IPS-NIHi11 (cell line): ENCODE measurements at regions not wholly inside any gene's neighbourhood (a gene's known extent, or its start where the extent isn't known, plus 50 kb on each side); places are given as distances from the start of the nearest gene placed in this dataset.
"Not testable (repeated sequence)": the region's sequence is repeated elsewhere in the genome, so short reads cannot be mapped to it uniquely, and the experiment has no call there.

Source experiments
- DNase-seq: peaks from one replicate; pipeline ENCODE4 v3.0.0; 2012; ENCODE audit warnings: mixed read lengths, low spot score

DNA sequence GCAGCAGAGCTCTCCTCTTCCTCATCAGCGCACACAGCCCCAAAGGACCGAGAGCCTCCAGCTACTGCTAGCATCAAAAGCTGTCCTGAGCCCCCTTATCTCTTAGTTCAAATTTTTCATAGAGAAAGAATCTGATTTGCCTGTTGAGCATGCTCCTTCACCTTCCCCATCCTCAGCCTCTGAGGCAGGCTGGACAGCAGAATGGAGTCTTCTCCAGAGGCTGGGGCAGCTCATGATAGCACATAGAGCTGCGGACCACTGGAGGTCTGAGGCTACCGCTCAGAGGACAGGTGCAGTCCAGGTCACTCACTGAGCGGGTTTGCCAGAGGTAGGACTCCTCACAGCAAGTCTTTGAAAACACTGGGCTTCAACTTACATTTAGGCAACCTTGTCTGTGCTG, 72.8 kb upstream of the GRB10 start:
- DNase-seq, result no peak

DNA sequence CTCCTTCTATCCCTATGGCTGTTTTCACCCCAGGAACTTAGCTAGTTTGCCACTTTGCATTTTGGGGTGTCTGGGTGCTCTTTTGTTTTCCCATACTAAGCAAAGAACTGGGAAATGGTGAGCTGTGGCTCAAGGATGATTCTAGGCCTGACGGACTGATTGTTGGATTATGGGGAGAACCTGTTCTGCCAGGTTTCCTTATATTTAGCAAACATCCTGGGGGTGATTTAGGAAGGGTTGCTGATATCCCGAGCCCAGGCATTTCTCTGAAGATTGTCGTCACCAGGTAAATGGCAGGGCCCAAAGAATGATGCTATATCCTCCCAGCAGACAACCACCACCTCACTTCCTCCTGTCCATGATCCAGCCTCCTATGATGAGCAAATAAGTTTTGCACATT, 72.1 kb upstream of the GRB10 start:
- DNase-seq, result no peak

DNA sequence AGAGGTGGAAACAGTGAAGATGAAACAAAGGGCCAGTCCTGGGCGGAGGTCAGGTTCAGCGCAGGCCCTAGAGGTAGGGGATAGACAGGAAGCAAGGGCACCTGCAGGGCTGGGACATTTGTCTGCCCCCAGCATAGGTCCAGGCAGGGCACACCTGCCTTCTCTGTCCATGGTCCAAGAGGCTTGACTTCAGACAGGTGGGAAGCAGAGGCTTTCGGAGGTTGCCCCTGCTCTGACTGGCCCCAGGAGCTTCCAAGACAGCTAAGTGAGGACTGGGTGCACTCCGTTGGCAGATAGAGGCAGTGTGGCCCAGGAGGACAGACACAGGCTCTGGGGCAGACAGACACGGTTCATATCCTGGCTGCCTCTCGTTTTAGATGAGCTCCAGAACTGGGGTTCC, 71.6 kb upstream of the GRB10 start:
- no peak for DNase-seq

DNA sequence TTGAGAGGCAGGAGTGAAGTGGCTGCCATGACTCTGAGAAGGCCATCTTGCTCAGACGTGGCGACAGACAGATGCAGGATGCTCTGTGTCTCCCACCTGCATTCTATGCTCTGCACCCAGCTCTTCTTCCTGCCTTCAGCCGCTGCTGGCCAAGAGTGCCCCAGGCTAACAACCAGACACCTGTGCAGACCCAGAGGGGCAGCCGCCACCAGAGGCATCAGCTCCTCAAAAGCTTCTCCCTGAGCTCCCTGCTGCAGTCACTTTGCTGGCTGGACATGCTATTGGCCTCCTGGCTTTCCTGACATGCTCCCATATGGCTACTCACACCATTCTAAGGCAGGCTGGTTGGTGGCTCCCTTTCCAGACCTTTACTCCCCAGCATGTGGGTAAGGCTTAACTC, 70.6 kb upstream of the GRB10 start:
- no peak for DNase-seq

DNA sequence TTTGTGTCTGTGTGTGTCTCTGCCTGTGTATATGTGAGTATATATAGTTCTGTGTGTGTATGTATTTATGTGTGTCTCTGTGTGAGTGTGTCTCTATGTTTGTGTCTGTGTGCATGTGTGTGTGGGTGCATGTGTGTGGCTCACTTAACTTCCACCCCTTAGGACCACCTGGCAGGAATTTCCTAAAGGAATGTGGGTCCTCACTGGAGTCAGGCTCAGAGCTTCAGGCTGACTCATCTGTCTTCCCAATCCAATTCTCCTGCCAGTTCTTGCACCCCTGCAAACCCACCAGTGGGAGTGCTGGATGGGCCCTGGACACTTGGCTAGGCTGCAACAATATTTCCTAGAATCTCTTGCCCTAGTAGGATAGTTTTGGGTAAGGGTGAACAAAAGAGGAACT, 70.2 kb upstream of the GRB10 start:
- no peak for DNase-seq

DNA sequence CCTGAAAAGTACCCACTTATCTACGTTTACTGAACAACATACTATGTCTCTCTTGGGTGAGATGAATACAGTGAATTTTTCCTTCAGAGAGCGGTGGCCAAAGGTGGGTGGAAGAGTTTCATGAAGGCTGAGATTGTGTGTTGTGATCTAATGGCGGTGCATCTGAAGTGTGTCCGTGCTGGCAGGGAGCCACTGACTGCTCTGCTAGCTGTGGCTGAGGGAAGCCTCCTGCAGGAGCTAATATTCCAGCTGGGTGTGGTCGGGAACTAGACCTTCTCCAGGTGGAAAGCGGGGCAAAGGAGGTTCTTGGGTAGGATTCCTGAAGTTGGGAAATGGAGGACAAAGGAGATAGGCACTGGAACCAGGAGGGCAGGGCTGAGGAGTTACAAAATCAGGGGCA, 69.2 kb upstream of the GRB10 start:
- no peak for DNase-seq

DNA sequence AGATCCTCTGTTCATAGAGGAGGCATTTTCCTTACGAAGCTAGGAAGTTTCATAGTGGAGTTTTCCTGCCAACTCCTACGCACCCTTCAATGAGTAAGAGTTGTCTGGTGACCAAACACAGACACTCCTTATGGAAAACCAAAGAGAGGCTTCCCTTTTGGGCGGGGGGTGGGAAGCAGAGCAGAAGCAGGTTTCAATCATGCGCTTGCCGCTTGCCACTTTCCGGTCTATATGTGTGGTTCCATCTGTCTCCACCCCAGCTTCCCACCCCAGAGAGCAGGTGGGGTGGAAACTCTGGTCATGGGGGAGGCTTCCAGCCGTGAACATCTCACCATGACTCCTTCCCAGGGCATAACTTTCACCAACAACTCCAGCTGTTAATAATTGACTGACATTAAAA, 68.8 kb upstream of the GRB10 start:
- DNase-seq, result no peak

DNA sequence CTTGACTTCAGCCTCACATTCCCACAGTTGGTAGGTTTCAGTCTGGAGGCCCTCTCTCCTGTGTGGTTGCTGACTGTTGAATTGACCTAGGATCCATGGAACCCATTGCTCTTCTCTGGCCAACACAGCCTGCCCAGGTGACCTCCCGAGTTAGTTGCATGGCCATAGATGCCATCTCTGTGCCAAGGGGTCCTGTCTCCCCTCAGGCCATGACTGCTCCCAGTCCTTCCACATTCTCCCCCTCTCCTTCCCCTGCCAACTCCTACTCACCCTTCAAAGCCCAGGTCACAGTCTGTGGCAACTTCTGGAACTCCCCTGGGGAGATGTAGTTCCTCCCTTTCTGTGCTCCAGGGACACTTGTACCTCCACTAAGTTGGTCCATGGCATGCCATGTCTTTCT, 67.3 kb upstream of the GRB10 start:
- DNase-seq, result no peak

DNA sequence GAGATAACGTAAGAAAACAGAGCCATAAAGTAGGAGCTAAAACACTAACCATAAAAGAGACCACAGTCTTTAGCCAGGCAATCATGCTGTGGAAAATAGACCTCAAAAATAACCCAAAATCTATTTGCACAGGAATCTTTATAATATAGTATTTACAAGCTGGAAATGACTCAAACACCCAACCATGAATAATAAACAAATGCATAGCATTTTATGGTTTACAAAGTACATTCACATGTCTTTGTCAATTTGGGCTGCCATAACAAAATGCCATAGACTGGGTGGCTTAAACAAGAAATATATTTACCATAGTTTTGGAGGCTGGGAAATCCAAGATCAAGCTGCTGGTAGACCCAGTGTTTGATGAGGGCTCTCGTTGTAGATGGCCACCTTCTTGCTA, 65.5 kb upstream of the GRB10 start:
- no peak for DNase-seq

DNA sequence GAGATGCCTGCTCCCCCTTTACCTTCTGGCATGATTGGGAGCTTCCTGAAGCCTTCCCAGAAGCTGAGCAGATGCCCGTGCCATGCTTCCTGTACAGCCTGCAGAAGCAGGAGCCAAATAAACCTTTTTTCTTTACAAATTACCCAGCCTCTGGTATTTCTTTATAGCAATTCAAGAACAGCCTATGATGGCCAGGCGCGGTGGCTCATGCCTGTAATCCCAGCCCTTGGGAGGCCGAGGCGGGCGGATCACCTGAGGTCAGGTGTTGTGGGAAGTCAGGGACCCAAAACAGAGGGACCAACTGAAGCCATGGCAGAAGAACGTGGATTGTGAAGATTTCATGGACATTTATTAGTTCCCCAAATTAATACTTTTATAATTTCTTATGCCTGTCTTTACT, 62.2 kb upstream of the GRB10 start:
- not testable (repeated sequence) for DNase-seq

DNA sequence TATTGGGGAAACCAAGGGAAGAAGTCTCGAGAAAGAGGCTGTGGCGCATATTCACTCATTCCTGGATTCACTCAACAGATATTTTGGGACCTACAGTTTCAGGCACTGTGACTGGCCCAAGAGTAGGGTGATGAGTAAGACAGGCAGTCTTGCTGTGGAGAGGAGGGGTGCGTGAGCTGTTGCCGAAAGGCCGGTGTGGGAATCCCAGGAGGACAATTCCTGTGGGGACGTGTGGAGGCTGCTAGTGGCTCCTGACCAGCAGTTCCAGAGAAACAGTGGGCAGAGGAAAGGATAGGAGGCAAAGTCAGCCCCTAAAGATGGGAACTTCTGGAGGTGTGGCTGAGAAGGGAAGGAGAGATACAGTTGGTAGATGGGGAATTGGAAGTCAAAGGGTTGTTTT, 59.3 kb upstream of the GRB10 start:
- DNase-seq, result no peak

DNA sequence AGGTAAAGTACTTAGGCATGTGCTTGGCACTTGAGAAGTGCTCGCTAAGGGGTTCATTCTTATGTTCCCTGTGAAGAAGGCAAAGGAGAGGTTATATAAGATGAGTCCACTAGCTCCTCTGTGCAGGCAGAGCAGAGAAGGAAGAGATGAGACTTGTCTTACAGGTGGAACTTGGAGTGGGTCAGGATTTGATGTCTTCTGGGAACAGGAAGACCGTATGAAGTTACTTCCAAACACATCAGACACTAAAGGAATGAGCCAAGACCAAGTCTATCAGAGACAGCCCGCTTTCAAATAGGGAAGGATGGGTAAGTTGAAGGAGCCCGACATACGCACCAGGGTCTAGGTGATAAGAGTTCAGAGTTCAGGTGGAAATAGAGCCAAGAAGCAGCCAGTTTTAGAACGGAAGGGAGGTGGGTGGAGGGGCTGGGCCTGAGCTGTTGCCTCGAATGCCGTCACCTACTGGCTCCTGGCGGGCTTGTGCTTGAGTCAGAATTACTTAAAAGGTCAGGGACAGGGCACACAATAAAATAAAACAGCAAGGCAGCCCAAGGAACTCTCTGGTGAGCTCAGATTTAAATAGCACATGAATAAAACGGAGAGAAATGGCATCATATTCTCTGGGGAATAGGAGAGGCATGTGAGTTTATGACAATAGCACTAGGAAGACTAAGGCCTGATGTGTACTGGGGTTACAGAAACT, 56.1 kb upstream of the GRB10 start:
- no peak for DNase-seq

DNA sequence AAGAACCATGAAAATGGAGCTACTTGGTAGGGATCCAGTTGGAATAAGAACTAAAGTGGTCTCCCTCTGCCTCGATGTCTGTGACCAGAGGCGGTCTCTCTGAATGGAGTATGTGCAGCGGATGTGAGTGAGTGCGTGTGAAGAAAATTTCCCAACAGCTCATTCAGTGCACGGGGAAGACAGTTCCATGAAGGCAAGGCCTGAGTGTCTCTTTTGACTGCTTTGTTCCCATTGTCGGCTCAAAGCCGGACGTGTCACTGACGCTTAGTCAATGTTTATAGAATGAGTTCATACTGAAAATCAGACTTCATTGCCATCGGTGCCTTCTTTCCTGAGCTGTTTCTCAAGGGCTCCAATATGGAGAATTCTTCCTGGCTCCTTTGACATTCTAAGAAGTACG, 55.3 kb upstream of the GRB10 start:
- no peak for DNase-seq

DNA sequence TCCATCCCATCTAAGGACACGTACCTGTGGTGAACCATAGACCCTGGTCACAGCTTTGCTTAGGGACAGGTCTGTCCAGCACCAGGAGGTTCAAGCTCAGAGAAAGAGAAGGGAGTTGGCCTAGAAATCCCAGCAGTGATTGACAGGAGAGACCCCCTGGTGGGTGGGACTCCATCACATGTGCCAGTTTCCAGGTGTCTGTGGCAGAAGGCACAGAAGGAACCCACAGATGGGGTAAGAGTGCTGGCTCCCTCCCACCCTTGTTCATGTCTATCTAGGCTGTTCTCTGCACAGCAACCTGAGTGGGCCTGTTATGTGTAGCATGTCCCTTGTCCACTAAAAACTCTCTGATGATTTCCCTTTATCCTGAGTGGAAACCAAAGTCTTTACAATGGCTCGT, 54.0 kb upstream of the GRB10 start:
- no peak for DNase-seq

DNA sequence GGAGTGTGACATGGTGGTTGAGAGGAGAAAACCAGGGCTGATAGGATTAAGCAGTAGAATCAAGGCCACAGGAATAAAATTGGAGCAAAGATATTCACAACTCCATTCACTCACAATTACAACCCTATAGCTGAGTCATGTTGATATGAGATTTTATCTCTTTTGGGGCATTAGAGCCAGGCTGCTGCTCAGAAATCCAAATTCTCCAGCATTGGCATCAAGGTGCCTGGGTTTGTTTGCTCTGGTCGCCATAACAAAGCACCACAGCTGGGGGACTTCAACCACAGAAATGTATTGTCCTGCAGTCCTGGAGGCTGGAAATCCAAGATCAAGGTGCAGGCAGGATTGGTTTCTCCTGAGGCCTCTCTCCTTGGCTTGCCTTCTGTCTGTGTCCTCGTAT, 52.5 kb upstream of the GRB10 start:
- no peak for DNase-seq

DNA sequence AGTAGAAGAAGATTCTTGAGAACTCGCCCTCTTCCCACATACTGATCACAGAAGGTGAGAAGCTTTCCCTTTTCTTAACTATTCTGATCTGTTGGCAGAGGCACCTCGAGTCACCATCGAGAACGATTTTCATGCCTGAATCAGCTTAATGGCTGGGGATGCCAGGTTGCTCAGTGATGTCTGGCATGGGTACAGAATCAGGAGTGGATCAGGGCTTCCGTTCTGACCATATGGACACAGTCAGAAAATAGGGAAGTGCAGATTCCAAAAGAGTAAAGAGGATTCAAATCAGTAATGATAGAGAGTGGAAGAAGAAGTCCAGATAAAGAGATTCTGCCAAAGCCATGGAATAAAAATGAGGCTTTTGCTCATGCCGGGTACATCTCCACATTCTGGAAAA, 52.0 kb upstream of the GRB10 start:
- DNase-seq, result no peak

DNA sequence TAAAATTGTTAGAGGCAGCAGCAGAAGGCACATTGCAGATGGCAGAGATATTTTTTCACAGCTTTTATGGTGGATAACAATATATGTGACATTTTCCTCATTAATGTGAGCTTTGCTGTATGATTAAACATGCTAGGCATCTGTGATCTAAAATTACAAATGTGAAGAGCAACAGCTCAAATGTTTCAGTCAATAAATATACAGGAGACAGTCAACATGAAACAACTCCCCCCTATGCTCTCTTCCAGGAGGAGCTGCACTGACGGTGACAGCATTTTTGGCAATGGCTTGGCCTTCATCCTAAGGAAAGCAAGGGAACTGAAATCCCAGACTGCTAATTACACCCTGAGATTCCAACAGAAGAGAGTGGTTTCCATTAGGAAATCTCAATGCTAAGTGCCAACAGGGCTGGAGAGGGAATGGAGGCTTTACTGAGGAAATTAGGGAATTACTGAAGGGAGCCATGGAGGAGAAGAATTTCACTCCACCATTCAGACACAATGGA, 51.4 kb upstream of the GRB10 start:
- no peak for DNase-seq

DNA sequence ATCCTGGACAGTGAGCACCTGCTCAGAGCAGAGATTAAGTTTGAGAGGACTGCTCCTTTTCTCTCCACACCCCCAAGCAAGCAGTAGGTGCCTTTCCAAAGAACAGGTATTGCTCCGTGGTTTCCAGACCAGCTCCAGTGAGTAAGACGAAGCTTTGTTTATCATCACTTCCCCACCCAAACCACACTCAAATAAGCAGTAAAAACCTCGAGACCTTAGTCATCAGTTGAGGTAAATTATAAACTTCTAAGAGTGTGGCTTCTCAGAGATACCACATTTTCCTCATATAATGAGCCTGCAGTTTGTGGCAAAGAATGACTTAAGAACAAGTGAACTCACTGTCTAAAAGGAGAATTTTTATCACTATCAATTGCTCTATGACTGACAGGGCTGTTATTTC, 50.0 kb upstream of the GRB10 start:
- no peak for DNase-seq
